Inferior parietal cortex (tissue), 1 donor: ENCODE measurements at regions not wholly inside any gene's neighbourhood (a gene's known extent, or its start where the extent isn't known, plus 50 kb on each side); places are given as distances from the start of the nearest gene placed in this dataset.

Experiments
- DNase-seq: peaks from one replicate; pipeline ENCODE4 v3.0.0-alpha.2; 2016; ENCODE audit errors: extremely low spot score

GRCh38 chr9:6703898-6704639 lies 53.7 kb upstream of the KDM4C start:
- peak; percentile 87 for DNase-seq

GRCh38 chr9:6702707-6703106 lies 55.1 kb upstream of the KDM4C start:
- DNase-seq = no peak

GRCh38 chr9:6696178-6696577 lies 50.6 kb upstream of the GLDC start:
- no peak for DNase-seq

- no peak for DNase-seq
These were observed 49.7 kb upstream of the GLDC start for GRCh38 chr9:6695121-6695814.
